Mucosa of descending colon (tissue), 3 donors: ENCODE measurements at regions not wholly inside any gene's neighbourhood (a gene's known extent, or its start where the extent isn't known, plus 50 kb on each side); places are given as distances from the start of the nearest gene placed in this dataset.

Experiments
- ATAC-seq: fragments of 200-7000 bp; cut with Tn5 transposase; one replicate; pipeline ENCODE4 v1.9.1; 2020; ENCODE audit warnings: mild to moderate bottlenecking, moderate library complexity
- DNase-seq, 3 donors: peaks; one replicate each; pipeline ENCODE4 v3.0.0-alpha.2; 2020
- H3K36me3 ChIP-seq: fragments of 200-600 bp; one replicate; pipeline ENCODE4 v1.8.0; 2021; ENCODE audit warnings: low read depth, mild to moderate bottlenecking
- H3K4me1 ChIP-seq: fragments of 200-600 bp; one replicate; pipeline ENCODE4 v1.8.0; 2021; ENCODE audit warnings: low read depth, mild to moderate bottlenecking
- H3K4me3 ChIP-seq: fragments of 200-600 bp; one replicate; pipeline ENCODE4 v1.8.0; 2021; ENCODE audit warnings: mild to moderate bottlenecking
- H3K9me3 ChIP-seq: fragments of 200-600 bp; one replicate; pipeline ENCODE4 v1.8.0; 2021; ENCODE audit warnings: mild to moderate bottlenecking
- intact Hi-C, 2 donors: fragments of 100-400 bp; cut with DNase I in 1 of 2; cut with micrococcal nuclease in 1 of 2; formaldehyde crosslinking; loops; one replicate each; pipeline versions ENCODE4 v1.11.0 to v1.11.1; 2022; cut with DNase I, micrococcal nuclease
- TF ChIP-seq, protein P1 (sequence below): fragments of 200-600 bp; IDR thresholded peaks from one replicate; pipeline ENCODE4 v1.8.0; 2022; ENCODE audit warnings: antibody characterized with exemption, mild to moderate bottlenecking
- donor health status: DM: no; HTN: no; CAD: no; lungs with moderate emphysema.
- donor health status: DM: no; HTN: no; CAD: no.
- donor health status: DM: no; HTN: yes; CAD: no.

- ATAC-seq (no peak), DNase-seq (no peak)
- H3K9me3 ChIP-seq, result no peaks in the 10 kb centered on the region
- no peaks in the 10 kb centered on the region for H3K36me3 ChIP-seq
- H3K4me1 ChIP-seq, result no peaks in the 10 kb centered on the region
- TF ChIP-seq, protein P1, sequence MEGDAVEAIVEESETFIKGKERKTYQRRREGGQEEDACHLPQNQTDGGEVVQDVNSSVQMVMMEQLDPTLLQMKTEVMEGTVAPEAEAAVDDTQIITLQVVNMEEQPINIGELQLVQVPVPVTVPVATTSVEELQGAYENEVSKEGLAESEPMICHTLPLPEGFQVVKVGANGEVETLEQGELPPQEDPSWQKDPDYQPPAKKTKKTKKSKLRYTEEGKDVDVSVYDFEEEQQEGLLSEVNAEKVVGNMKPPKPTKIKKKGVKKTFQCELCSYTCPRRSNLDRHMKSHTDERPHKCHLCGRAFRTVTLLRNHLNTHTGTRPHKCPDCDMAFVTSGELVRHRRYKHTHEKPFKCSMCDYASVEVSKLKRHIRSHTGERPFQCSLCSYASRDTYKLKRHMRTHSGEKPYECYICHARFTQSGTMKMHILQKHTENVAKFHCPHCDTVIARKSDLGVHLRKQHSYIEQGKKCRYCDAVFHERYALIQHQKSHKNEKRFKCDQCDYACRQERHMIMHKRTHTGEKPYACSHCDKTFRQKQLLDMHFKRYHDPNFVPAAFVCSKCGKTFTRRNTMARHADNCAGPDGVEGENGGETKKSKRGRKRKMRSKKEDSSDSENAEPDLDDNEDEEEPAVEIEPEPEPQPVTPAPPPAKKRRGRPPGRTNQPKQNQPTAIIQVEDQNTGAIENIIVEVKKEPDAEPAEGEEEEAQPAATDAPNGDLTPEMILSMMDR, result no peak
- no peak overlapping the region for H3K4me3 ChIP-seq
- intact Hi-C loops, result loop anchor here (10.0 kb wide), 1 partner anchor 233 kb away; no protein-coding TSS in a partner anchor
These were observed 68.5 kb upstream of the LMO1 start for GRCh38 chr11:8332196-8332595.

- intact Hi-C loops, result loop anchor here (10.0 kb wide), 1 partner anchor 233 kb away; no protein-coding TSS in a partner anchor
- ATAC-seq, result no peak
These were observed 68.1 kb upstream of the LMO1 start for GRCh38 chr11:8331767-8332166.

GRCh38 chr11:8330896-8331295 is 67.2 kb upstream of the LMO1 start:
- ATAC-seq (no peak), DNase-seq (no peak)
- TF ChIP-seq, protein P1, result no peak
- Histone ChIP-seq H3K4me1 (no peaks in the 10 kb centered on the region), H3K4me3 (no peak overlapping the region), H3K36me3 (no peaks in the 10 kb centered on the region), H3K9me3 (no peaks in the 10 kb centered on the region)
- intact Hi-C loops, result loop anchor here (10.0 kb wide), 1 partner anchor 234 kb away; no protein-coding TSS in a partner anchor

More at GRCh38 chr11:8331767-8332166, 68.1 kb upstream of the LMO1 start:
- no peaks in the 10 kb centered on the region for H3K9me3 ChIP-seq
- TF ChIP-seq, protein P1, result no peak
- DNase-seq, result no peak
- H3K36me3 ChIP-seq, result no peaks in the 10 kb centered on the region
- H3K4me3 ChIP-seq, result no peak overlapping the region
- no peaks in the 10 kb centered on the region for H3K4me1 ChIP-seq

- no peaks in the 10 kb centered on the region for H3K36me3 ChIP-seq
- H3K4me1 ChIP-seq, result no peaks in the 10 kb centered on the region
- no peaks in the 10 kb centered on the region for H3K9me3 ChIP-seq
- intact Hi-C loops, result loop anchor here (10.0 kb wide), 1 partner anchor 234 kb away; no protein-coding TSS in a partner anchor
- ATAC-seq, result no peak
- no peak overlapping the region for H3K4me3 ChIP-seq
- DNase-seq, result no peak
- TF ChIP-seq, protein P1, result no peak
These were observed 66.7 kb upstream of the LMO1 start for GRCh38 chr11:8330404-8330803.

DNA sequence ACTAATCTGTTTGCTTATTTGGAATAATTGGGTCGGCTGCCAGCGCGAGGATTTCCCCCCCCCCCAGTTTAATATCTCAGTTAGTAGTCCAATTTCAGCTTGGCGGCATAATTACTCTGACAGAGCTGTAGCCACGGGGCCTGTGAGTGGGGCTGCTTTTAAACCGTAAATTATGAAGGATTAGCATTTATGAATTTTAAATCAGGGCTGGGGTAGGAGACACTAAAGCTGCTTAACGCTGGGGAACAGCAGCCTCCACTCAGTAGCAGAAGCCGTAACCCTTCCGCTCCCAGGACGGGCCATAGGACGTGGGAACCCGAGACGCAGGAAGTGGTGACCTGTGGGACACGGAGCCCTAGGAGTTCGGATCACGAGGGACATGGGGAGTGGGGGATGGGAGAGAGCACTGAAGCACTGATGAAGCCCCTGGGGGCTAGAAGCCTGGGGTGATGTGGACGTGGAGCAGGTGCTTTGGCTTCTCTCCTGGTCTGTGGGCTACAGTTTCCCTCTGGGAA is 66.2 kb upstream of the LMO1 start:
- intact Hi-C loops, result loop anchor here (10.0 kb wide), 1 partner anchor 235 kb away; no protein-coding TSS in a partner anchor
- DNase-seq (no peak), ATAC-seq (no peak)
- Histone ChIP-seq H3K9me3 (no peaks in the 10 kb centered on the region), H3K4me1 (no peaks in the 10 kb centered on the region), H3K36me3 (no peaks in the 10 kb centered on the region), H3K4me3 (no peak overlapping the region)
- TF ChIP-seq, protein P1, result no peak
